GM23338 (cell line): ENCODE measurements at regions not wholly inside any gene's neighbourhood (a gene's known extent, or its start where the extent isn't known, plus 50 kb on each side); places are given as distances from the start of the nearest gene placed in this dataset.

Experiments used
- CREB1 ChIP-seq: fragments of 250-450 bp; sonication (Bioruptor Pico); IDR thresholded peaks from 2 replicates; pipeline ENCODE4 v1.5.0; 2020; ENCODE audit warnings: low read depth, mild to moderate bottlenecking, moderate library complexity
- EZH2 ChIP-seq: fragments of 200-600 bp; sonication (generic); IDR thresholded peaks from one replicate; pipeline ENCODE4 v1.8.0; 2017; ENCODE audit warnings: antibody characterized with exemption, mild to moderate bottlenecking, low read depth; ENCODE audit not compliant: unreplicated experiment
- EZH2phosphoT487 ChIP-seq: fragments of 200-600 bp; sonication (generic); IDR thresholded peaks from one replicate; pipeline ENCODE4 v1.8.1; 2018; ENCODE audit warnings: antibody characterized with exemption; ENCODE audit not compliant: unreplicated experiment
- JUNB ChIP-seq: IDR thresholded peaks from one replicate; pipeline ENCODE4 v1.6.1; 2016; ENCODE audit warnings: antibody characterized with exemption; ENCODE audit not compliant: unreplicated experiment
- NANOG ChIP-seq: IDR thresholded peaks from 2 replicates; pipeline ENCODE4 v1.6.1; 2016; ENCODE audit warnings: antibody characterized with exemption, borderline replicate concordance
- POLR2AphosphoS5 ChIP-seq: IDR thresholded peaks from 2 replicates; pipeline ENCODE4 v1.6.1; 2016; ENCODE audit warnings: antibody characterized with exemption, low read depth
- STAT1 ChIP-seq: IDR thresholded peaks from one replicate; pipeline ENCODE4 v1.6.1; 2016; ENCODE audit warnings: antibody characterized with exemption; ENCODE audit not compliant: unreplicated experiment
- ZNF114 ChIP-seq: fragments of 250-450 bp; sonication (Bioruptor Pico); IDR thresholded peaks from 2 replicates; pipeline ENCODE4 v1.5.0; 2020; ENCODE audit warnings: mild to moderate bottlenecking, moderate library complexity
- ZNF331 ChIP-seq: fragments of 250-450 bp; sonication (Bioruptor Pico); IDR thresholded peaks from 2 replicates; pipeline ENCODE4 v1.5.0; 2020; ENCODE audit warnings: low read depth, mild to moderate bottlenecking, moderate library complexity
- TF ChIP-seq, protein P1 (sequence below), 2 experiments: fragments of 200-600 bp in 1 of 2; sonication (generic) in 1 of 2; conservative IDR thresholded peaks; 2 replicates each; pipeline versions ENCODE4 v1.5.1 to v1.6.1; 2016 to 2017; ENCODE audit warnings: antibody characterized with exemption in 2 of 2, low read depth in 2 of 2, mild to moderate bottlenecking in 2 of 2, moderate library complexity in 1 of 2
- TF ChIP-seq, protein P2 (sequence below): IDR thresholded peaks from one replicate; pipeline ENCODE4 v1.6.1; 2018; ENCODE audit warnings: antibody characterized with exemption; ENCODE audit not compliant: unreplicated experiment
- TF ChIP-seq, protein P3 (sequence below): fragments of 250-450 bp; sonication (Bioruptor Pico); IDR thresholded peaks from 2 replicates; pipeline ENCODE4 v1.5.0; 2020; ENCODE audit warnings: mild to moderate bottlenecking, moderate library complexity

DNA sequence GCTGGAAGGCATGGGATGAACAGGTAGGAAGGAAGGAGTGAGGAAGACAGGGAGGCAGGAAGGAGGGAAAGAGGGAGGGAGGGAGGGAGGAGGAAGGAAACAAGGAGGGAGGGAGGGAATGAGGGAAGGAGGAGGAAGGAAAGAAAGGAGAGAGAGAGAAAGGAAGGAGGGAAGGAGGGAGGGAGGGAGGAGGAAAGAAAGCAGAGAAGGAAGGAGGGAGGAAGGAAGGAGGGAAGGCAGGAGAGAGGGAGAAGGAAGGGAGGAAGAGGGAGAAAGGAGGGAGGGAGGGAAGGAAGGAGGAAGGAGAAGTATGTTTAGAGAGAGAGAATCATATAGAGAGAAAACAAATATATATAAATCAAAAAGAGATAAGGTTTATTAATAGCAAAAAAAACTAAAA is 175.9 kb upstream of the FOXN3 start:
- TF ChIP-seq, protein P1, sequence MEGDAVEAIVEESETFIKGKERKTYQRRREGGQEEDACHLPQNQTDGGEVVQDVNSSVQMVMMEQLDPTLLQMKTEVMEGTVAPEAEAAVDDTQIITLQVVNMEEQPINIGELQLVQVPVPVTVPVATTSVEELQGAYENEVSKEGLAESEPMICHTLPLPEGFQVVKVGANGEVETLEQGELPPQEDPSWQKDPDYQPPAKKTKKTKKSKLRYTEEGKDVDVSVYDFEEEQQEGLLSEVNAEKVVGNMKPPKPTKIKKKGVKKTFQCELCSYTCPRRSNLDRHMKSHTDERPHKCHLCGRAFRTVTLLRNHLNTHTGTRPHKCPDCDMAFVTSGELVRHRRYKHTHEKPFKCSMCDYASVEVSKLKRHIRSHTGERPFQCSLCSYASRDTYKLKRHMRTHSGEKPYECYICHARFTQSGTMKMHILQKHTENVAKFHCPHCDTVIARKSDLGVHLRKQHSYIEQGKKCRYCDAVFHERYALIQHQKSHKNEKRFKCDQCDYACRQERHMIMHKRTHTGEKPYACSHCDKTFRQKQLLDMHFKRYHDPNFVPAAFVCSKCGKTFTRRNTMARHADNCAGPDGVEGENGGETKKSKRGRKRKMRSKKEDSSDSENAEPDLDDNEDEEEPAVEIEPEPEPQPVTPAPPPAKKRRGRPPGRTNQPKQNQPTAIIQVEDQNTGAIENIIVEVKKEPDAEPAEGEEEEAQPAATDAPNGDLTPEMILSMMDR (conservative IDR thresholded peaks at IDR 0.05; ENCODE audit: low read depth in 2 of 2), result no peak
- TF ChIP-seq JUNB, result no peak
- TF ChIP-seq POLR2AphosphoS5, result no peak
- TF ChIP-seq EZH2, result no peak
- TF ChIP-seq, protein P2, sequence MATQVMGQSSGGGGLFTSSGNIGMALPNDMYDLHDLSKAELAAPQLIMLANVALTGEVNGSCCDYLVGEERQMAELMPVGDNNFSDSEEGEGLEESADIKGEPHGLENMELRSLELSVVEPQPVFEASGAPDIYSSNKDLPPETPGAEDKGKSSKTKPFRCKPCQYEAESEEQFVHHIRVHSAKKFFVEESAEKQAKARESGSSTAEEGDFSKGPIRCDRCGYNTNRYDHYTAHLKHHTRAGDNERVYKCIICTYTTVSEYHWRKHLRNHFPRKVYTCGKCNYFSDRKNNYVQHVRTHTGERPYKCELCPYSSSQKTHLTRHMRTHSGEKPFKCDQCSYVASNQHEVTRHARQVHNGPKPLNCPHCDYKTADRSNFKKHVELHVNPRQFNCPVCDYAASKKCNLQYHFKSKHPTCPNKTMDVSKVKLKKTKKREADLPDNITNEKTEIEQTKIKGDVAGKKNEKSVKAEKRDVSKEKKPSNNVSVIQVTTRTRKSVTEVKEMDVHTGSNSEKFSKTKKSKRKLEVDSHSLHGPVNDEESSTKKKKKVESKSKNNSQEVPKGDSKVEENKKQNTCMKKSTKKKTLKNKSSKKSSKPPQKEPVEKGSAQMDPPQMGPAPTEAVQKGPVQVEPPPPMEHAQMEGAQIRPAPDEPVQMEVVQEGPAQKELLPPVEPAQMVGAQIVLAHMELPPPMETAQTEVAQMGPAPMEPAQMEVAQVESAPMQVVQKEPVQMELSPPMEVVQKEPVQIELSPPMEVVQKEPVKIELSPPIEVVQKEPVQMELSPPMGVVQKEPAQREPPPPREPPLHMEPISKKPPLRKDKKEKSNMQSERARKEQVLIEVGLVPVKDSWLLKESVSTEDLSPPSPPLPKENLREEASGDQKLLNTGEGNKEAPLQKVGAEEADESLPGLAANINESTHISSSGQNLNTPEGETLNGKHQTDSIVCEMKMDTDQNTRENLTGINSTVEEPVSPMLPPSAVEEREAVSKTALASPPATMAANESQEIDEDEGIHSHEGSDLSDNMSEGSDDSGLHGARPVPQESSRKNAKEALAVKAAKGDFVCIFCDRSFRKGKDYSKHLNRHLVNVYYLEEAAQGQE, result no peak
- no peak for TF ChIP-seq CREB1 (CRISPR knock-in tag)
- no peak for TF ChIP-seq ZNF331 (CRISPR knock-in tag)
- no peak for TF ChIP-seq EZH2phosphoT487
- no peak for TF ChIP-seq STAT1
- TF ChIP-seq NANOG, result no peak
- no peak for TF ChIP-seq ZNF114 (CRISPR knock-in tag)
- TF ChIP-seq, protein P3, sequence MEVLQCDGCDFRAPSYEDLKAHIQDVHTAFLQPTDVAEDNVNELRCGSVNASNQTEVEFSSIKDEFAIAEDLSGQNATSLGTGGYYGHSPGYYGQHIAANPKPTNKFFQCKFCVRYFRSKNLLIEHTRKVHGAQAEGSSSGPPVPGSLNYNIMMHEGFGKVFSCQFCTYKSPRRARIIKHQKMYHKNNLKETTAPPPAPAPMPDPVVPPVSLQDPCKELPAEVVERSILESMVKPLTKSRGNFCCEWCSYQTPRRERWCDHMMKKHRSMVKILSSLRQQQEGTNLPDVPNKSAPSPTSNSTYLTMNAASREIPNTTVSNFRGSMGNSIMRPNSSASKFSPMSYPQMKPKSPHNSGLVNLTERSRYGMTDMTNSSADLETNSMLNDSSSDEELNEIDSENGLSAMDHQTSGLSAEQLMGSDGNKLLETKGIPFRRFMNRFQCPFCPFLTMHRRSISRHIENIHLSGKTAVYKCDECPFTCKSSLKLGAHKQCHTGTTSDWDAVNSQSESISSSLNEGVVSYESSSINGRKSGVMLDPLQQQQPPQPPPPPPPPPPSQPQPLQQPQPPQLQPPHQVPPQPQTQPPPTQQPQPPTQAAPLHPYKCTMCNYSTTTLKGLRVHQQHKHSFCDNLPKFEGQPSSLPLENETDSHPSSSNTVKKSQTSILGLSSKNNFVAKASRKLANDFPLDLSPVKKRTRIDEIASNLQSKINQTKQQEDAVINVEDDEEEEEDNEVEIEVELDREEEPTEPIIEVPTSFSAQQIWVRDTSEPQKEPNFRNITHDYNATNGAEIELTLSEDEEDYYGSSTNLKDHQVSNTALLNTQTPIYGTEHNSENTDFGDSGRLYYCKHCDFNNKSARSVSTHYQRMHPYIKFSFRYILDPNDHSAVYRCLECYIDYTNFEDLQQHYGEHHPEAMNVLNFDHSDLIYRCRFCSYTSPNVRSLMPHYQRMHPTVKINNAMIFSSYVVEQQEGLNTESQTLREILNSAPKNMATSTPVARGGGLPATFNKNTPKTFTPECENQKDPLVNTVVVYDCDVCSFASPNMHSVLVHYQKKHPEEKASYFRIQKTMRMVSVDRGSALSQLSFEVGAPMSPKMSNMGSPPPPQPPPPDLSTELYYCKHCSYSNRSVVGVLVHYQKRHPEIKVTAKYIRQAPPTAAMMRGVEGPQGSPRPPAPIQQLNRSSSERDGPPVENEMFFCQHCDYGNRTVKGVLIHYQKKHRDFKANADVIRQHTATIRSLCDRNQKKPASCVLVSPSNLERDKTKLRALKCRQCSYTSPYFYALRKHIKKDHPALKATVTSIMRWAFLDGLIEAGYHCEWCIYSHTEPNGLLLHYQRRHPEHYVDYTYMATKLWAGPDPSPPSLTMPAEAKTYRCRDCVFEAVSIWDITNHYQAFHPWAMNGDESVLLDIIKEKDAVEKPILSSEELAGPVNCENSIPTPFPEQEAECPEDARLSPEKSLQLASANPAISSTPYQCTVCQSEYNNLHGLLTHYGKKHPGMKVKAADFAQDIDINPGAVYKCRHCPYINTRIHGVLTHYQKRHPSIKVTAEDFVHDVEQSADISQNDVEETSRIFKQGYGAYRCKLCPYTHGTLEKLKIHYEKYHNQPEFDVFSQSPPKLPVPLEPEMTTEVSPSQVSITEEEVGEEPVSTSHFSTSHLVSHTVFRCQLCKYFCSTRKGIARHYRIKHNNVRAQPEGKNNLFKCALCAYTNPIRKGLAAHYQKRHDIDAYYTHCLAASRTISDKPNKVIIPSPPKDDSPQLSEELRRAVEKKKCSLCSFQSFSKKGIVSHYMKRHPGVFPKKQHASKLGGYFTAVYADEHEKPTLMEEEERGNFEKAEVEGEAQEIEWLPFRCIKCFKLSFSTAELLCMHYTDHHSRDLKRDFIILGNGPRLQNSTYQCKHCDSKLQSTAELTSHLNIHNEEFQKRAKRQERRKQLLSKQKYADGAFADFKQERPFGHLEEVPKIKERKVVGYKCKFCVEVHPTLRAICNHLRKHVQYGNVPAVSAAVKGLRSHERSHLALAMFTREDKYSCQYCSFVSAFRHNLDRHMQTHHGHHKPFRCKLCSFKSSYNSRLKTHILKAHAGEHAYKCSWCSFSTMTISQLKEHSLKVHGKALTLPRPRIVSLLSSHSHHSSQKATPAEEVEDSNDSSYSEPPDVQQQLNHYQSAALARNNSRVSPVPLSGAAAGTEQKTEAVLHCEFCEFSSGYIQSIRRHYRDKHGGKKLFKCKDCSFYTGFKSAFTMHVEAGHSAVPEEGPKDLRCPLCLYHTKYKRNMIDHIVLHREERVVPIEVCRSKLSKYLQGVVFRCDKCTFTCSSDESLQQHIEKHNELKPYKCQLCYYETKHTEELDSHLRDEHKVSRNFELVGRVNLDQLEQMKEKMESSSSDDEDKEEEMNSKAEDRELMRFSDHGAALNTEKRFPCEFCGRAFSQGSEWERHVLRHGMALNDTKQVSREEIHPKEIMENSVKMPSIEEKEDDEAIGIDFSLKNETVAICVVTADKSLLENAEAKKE (CRISPR knock-in tag), result no peak
